ENCODE measurements at regions not wholly inside any gene's neighbourhood (a gene's known extent, or its start where the extent isn't known, plus 50 kb on each side); places are given as distances from the start of the nearest gene placed in this dataset.

DNA sequence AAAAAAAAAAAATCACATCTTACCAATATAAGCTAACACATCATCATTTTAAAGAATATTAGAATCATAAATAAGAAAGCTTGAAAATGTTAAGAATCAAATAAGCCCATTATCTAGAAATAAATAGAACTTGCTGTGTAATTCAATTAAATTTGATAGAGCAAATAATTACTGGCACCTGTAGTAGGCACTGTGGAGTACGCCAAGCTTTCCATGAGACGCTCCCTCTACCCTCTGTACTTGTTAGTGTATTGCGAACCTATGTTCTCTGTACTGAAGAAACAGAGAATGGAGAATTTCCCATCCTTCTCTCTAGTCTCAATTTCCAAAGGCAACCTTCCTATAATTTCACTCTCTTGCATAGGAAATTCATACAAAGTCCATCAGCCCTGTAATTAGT is 61.7 kb upstream of the HAND2 start:
- TF ChIP-seq POLR2A (IDR thresholded peaks at IDR 0.05) (no peak), EP300 (IDR thresholded peaks at IDR 0.05) (no peak)
- TF ChIP-seq, protein P1, sequence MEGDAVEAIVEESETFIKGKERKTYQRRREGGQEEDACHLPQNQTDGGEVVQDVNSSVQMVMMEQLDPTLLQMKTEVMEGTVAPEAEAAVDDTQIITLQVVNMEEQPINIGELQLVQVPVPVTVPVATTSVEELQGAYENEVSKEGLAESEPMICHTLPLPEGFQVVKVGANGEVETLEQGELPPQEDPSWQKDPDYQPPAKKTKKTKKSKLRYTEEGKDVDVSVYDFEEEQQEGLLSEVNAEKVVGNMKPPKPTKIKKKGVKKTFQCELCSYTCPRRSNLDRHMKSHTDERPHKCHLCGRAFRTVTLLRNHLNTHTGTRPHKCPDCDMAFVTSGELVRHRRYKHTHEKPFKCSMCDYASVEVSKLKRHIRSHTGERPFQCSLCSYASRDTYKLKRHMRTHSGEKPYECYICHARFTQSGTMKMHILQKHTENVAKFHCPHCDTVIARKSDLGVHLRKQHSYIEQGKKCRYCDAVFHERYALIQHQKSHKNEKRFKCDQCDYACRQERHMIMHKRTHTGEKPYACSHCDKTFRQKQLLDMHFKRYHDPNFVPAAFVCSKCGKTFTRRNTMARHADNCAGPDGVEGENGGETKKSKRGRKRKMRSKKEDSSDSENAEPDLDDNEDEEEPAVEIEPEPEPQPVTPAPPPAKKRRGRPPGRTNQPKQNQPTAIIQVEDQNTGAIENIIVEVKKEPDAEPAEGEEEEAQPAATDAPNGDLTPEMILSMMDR (IDR thresholded peaks at IDR 0.05): no peak
- no peaks in the 10 kb centered on the region for H3K9me3 ChIP-seq
- 92 to 96% (median 93%) methylated on average over 3 of the region's 3 CpGs for WGBS, 3 donors
- no peak for DNase-seq
- intact Hi-C loops (cut with DNase I): no loop called here
- H3K27me3 ChIP-seq: no peaks in the 10 kb centered on the region
- H3K4me3 ChIP-seq: no peak overlapping the region
- no peaks in the 10 kb centered on the region for H3K4me1 ChIP-seq (ENCODE audit: insufficient read depth)
- no peaks in the 10 kb centered on the region for H3K36me3 ChIP-seq
- H3K27ac ChIP-seq: no peak overlapping the region

DNA sequence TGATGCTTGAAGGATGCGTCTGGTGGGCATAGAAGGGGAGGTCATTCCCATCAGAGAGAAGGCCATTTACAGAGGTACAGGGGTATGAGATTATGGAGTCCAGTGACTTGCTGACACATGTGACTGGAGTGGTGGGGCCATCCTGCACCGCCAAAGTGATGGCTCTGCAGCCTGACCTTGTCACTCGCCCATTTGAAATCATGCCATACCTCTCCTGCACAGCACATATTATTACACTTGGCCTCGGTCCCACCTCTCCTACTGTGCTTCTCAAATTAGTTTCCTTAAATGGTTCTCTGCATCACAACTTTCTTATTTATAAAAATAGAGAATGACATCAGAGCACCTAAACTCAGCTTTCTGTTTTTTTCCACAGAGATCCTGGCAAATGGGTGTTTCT is 60.7 kb upstream of the HAND2 start:
- H3K27me3 ChIP-seq: no peaks in the 10 kb centered on the region
- intact Hi-C loops (cut with DNase I): no loop called here
- DNase-seq: no peak
- no peak overlapping the region for H3K4me3 ChIP-seq
- H3K4me1 ChIP-seq (ENCODE audit: insufficient read depth): no peaks in the 10 kb centered on the region
- 75 to 81% (median 79%) methylated on average over 4 of the region's 4 CpGs for WGBS, 3 donors
- TF ChIP-seq EP300 (IDR thresholded peaks at IDR 0.05): no peak
- TF ChIP-seq POLR2A (IDR thresholded peaks at IDR 0.05): no peak
- TF ChIP-seq, protein P1 (IDR thresholded peaks at IDR 0.05): no peak
- no peaks in the 10 kb centered on the region for H3K9me3 ChIP-seq
- no peak overlapping the region for H3K27ac ChIP-seq
- no peaks in the 10 kb centered on the region for H3K36me3 ChIP-seq

DNA sequence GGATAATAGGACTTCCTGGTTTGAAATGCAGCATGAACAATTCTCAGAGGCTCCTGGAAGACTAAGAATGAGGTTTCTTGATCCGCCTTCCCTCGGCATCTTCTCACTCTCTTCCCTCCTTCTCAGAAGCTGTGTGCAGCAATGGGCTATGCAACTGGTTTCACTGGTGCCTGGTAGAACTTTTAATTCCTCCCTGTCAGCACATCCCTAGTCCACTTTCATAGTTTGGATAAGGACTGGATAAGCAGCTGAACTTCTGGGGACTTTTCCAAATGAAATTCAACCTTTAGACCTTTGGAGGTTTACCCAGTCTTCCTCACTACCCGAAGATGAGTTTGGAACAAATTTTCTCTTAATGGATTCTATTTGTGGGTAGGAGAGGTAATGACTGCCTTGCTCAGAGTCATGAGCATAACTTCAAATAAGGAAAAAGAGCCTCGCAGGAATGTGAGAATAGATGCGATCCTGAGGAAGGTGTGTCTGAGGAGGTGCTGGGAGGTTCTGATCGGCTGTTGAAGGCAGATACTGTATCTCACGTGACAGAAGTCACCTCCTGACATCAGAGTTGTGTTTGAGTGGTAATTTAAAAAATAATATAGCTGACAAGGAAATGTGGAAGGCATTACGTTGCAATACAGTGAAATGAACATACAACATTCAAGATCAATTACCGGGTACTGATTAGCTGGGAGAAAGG is 56.0 kb upstream of the HAND2 start:
- intact Hi-C loops (cut with DNase I): no loop called here
- H3K9me3 ChIP-seq: no peaks in the 10 kb centered on the region
- no peak for TF ChIP-seq POLR2A (IDR thresholded peaks at IDR 0.05)
- TF ChIP-seq, protein P1 (IDR thresholded peaks at IDR 0.05): no peak
- H3K36me3 ChIP-seq: no peaks in the 10 kb centered on the region
- H3K4me1 ChIP-seq (ENCODE audit: insufficient read depth): no peaks in the 10 kb centered on the region
- WGBS, 3 donors: 79% methylated on average over 9 of the region's 9 CpGs
- no peak for DNase-seq
- H3K27me3 ChIP-seq: no peaks in the 10 kb centered on the region
- no peak overlapping the region for H3K4me3 ChIP-seq
- H3K27ac ChIP-seq: no peak overlapping the region

DNA sequence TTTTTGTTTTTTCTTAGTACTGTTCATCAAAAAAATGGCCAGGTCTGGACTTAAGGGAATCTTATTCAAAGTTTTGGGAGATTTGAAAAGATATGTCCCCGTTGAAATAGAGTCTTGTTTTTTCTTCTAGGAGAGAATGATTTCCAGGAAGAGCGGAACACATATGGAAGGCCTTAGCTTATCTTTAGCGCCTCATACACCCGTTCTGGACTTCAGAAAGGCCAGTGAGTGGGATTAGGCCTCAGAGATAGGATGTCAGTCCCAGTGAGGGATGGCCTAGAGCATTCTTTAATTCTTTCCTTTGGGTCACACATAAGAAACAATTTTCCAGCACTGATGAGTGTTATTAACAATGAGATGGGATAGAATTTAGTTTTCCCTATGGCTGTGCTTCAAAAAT is 54.5 kb upstream of the HAND2 start:
- DNase-seq: no peak
- Histone ChIP-seq H3K4me3 (no peak overlapping the region), H3K36me3 (no peaks in the 10 kb centered on the region), H3K4me1 (ENCODE audit: insufficient read depth) (no peaks in the 10 kb centered on the region), H3K27me3 (no peaks in the 10 kb centered on the region), H3K9me3 (no peaks in the 10 kb centered on the region), H3K27ac (no peak overlapping the region)
- no peak for TF ChIP-seq EP300 (IDR thresholded peaks at IDR 0.05)
- TF ChIP-seq, protein P1 (IDR thresholded peaks at IDR 0.05): no peak
- TF ChIP-seq POLR2A (IDR thresholded peaks at IDR 0.05): no peak
- intact Hi-C loops (cut with DNase I): no loop called here
- WGBS, 3 donors: 61 to 68% (median 67%) methylated on average over 4 of the region's 4 CpGs
